Fibroblast of mammary gland (primary cell): ENCODE measurements at regions not wholly inside any gene's neighbourhood (a gene's known extent, or its start where the extent isn't known, plus 50 kb on each side); places are given as distances from the start of the nearest gene placed in this dataset.
"Not testable (repeated sequence)": the region's sequence is repeated elsewhere in the genome, so short reads cannot be mapped to it uniquely, and the experiment has no call there.

ENCODE experiments used
- DNase-seq: peaks from one replicate; pipeline ENCODE4 v3.0.0-alpha.2; 2010; ENCODE audit warnings: low read depth
- H3K4me3 ChIP-seq: 2 replicates; pipeline ENCODE4 v1.5.1; 2011; ENCODE audit warnings: low read depth, mild to moderate bottlenecking, low read length, moderate library complexity; ENCODE audit not compliant: control insufficient read depth
- TF ChIP-seq, protein P1 (sequence below): conservative IDR thresholded peaks from 2 replicates; pipeline ENCODE4 v1.5.1; 2011; ENCODE audit warnings: low read depth, low read length, inconsistent platforms; ENCODE audit not compliant: control insufficient read depth, insufficient read depth

DNA sequence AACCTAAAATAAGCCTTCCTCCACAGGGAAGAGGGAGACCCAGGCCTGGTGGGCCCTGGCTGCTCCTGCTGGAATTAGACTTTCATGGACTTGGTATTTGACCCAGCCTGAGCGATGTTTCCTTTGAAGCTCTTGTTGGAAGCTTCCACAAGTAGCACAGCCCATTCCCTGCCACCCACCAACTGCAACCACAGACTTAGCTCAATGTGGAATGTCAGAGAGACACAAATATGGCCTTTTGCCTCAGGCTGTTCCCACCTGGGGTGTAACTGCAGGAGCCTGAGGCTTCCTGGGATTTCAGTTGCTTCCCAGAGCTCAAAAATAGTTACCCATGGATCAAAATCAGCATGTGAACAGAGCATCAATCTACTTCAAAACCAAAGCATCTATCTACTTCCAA, 70.3 kb upstream of the LHFPL2 start:
- no peak for DNase-seq
- TF ChIP-seq, protein P1, sequence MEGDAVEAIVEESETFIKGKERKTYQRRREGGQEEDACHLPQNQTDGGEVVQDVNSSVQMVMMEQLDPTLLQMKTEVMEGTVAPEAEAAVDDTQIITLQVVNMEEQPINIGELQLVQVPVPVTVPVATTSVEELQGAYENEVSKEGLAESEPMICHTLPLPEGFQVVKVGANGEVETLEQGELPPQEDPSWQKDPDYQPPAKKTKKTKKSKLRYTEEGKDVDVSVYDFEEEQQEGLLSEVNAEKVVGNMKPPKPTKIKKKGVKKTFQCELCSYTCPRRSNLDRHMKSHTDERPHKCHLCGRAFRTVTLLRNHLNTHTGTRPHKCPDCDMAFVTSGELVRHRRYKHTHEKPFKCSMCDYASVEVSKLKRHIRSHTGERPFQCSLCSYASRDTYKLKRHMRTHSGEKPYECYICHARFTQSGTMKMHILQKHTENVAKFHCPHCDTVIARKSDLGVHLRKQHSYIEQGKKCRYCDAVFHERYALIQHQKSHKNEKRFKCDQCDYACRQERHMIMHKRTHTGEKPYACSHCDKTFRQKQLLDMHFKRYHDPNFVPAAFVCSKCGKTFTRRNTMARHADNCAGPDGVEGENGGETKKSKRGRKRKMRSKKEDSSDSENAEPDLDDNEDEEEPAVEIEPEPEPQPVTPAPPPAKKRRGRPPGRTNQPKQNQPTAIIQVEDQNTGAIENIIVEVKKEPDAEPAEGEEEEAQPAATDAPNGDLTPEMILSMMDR: no peak
- H3K4me3 ChIP-seq: no peak overlapping the region

DNA sequence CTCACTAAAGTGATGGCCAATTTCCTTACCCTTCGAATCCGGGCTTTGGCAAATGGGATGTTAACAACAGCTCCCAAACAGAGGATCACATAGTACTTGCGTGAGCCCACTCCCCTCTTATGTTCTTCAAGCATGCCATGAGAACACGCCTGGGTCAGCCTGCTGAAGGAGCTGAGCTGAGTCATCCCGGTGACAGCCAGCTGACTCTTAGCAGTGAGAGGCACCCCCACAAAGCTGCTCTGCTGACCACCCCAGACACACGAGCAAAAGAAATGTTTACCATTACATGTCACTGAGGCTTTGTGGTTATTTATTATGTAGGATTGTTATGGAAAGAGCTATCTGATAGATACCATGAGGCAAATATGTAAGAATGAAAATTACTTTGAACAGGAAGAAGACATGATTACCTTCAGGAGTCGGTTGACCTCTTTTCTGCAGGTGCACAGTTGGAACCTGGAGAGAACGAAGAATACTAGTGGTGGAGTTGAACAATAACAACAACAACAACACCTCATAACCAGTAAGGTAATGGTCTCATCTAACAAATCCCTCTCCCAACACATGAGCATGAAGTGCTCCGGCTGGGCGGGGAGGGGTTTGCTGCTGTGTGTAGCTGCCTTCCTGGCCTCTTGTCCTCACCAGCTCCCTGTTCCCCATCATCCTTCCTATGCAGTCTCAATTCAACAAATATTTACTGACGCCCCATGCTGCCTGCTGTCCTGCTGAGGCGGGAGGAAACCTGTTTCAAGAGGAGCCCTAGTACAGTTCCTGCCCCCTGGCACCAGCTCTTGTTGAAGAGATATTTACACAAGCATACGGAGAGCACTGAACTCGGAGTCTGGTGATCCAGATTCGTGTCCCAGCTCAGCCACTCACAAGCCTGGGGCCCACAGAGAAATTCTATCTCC, 69.4 kb upstream of the LHFPL2 start:
- TF ChIP-seq, protein P1: no peak
- H3K4me3 ChIP-seq: no peak overlapping the region
- DNase-seq: peak; percentile 12

DNA sequence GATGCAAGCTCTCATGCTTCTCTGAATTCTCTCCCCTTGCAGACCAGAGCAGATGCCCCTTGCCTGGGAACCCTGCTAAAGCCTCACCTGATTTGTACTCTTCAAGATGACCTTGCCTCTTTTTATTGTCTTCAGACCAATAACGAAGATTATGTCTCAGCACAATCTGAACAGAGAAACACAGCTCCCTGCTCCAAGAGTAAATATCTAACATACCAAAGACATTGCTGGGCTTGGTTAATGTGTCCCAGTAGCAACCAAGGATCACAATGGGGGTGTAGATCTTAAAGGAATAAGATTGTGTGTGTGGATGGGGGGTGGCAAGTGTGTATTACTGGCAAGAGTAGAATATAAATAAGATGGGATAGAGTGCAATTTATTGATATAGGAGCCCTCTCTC, 67.6 kb upstream of the LHFPL2 start:
- TF ChIP-seq, protein P1: no peak
- peak; percentile 21 for DNase-seq
- no peak overlapping the region for H3K4me3 ChIP-seq

DNA sequence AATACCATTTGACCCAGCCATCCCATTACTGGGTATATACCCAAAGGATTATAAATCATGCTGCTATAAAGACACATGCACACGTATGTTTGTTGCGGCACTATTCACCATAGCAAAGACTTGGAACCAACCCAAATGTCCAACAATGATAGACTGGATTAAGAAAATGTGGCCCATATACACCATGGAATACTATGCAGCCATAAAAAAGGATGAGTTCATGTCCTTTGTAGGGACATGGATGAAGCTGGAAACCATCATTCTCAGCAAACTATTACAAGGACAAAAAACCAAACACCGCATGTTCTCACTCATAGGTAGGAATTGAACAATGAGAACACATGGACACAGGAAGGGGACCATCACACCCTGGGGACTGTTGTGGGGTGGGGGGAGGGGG, 66.8 kb upstream of the LHFPL2 start:
- H3K4me3 ChIP-seq: not testable (repeated sequence)

DNA sequence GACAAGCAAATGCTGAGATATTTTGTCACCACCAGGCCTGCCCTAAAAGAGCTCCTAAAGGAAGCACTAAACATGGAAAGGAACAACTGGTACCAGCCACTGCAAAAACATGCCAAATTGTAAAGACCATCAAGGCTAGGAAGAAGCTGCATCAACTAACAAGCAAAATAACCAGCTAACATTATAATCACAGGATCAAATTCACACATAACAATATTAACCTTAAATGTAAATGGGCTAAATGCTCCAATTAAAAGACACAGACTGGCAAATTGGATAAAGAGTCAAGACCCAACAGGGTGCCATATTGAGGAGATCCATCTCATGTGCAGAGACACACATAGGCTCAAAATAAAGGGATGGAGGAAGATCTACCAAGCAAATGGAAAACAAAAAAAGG, 63.1 kb upstream of the LHFPL2 start:
- not testable (repeated sequence) for H3K4me3 ChIP-seq, DNase-seq

More for the DNA sequence above, 66.8 kb upstream of the LHFPL2 start:
- not testable (repeated sequence) for DNase-seq

DNA sequence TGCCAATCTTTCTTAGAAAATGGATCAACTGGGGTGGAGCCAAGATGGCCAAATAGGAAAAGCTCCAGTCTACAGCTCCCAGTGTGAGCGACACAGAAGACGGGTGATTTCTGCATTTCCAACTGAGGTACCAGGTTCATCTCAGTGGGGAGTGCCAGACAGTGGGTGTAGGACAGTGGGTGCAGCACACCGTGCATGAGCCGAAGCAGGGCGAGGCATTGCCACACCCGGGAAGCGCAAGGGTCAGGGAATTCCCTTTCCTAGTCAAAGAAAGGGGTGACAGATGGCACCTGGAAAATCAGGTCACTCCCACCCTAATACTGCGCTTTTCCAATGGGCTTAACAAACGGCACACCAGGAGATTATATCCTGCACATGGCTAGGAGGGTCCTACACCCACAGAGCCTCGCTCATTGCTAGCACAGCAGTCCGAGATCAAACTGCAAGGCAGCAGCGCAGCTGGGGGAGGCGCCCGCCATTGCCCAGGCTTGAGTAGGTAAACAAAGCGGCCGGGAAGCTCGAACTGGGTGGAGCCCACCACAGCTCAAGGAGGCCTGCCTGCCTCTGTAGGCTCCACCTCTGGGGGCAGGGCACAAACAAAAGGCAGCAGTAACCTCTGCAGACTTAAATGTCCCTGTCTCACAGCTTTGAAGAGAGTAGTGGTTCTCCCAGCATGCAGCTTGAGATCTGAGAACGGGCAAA, 61.3 kb upstream of the LHFPL2 start:
- not testable (repeated sequence) for H3K4me3 ChIP-seq, DNase-seq

DNA sequence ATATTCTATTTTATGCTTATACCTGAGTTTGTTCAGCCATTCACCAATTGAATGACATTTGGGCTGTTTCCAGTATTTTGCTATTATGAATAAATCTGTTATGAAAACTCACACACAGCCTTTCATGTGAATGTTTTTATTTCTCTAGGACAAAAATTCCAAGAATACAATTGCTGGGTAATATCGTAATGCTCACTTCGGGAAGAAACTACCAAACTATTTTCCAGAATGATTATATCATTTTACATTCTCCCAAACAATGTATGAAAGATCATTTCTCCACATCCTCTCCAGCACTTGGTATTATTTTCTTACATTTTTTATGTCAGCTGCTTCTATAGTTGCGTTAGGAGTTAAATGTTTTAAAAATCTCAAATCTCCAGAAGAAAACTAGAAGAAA, 58.3 kb upstream of the LHFPL2 start:
- no peak overlapping the region for H3K4me3 ChIP-seq
- DNase-seq: no peak
- TF ChIP-seq, protein P1: no peak

DNA sequence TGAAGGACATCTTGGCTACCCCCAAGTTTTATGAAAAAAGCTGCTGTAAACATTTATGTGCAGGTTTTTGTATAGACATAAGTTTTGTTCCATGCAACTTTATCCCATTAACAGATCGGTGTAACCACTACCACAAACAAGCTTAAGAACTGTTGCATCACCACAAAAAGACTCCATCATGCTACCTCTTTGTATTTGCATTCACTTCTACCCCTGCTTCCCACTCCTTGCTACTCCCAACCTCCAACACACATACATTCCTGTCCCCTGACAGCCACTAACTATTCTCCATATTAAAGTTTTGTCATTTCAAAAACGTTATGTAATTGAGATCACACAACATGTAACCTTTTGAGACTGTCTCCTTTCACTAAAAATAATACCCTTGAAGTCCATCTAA, 57.8 kb upstream of the LHFPL2 start:
- DNase-seq: no peak
- TF ChIP-seq, protein P1: no peak
- H3K4me3 ChIP-seq: no peak overlapping the region
